TTC549 (cell line): ENCODE measurements at regions not wholly inside any gene's neighbourhood (a gene's known extent, or its start where the extent isn't known, plus 50 kb on each side); places are given as distances from the start of the nearest gene placed in this dataset.
"Not testable (repeated sequence)": the region's sequence is repeated elsewhere in the genome, so short reads cannot be mapped to it uniquely, and the experiment has no call there.

Experiments used
- FAIRE-seq: peaks from 2 replicates; lab custom pipeline; 2012; peaks lifted over from hg19 to GRCh38; lab: Jason Lieb, UNC

DNA sequence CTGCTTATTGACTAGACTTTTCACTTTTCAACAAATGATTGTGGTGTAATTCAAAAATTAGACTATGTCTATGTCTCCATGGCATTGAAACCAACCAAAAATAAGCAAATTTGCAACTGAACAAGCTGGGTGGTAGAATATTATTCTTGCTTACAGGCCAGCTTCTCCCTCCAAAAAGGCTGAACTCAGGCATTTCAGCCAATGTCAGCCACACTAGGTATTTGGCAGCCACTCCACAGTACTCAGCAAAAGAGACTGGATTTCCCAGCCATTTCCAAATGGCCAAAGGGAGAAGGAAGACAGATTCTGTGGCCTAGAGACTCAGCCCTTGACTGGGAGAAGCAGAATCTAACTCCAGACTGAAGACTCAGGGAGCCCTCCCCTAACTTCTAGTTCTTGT is 121.8 kb upstream of the IRX5 start:
- no peak for FAIRE-seq

DNA sequence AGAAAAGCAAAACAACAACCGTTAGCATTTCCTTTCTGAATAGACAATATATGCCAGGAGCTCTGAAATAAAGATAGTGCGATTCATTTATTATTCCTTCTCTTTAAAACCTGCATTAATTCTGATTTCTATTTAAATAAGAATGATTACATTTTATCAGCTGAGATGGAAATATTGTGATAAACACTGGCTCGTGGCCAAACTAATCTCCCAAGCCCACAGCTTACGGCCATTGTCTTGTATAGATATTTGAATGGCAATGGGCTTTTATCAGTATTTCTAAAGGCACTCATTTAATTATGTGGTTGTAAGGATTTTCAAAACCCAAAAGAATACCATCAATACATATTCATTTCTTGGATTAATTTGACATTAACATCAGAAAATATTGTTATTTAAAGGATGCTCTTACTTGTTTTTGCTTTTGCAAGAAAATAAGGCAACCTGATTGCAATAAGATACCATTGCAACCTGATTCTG is 123.7 kb upstream of the IRX5 start:
- FAIRE-seq = no peak

DNA sequence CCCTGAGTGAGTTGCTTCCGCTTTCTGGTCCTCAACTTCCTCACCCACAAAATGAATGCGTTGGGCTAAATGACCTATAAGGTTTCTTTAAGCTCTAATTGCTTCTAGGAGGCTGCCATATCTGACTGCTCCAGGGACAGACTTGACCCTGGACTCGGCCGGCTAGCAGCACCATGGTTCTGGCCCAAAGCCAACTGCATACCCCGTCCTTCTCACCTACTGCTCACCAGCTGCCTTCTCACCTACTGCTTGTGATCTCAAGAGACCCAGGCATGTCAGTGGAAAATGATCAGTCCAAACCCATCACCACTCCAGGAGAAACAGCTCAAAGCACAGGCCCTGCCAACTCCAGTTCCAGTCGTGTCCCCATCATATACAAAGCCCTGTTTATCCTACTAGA is 124.3 kb upstream of the IRX5 start:
- no peak for FAIRE-seq

DNA sequence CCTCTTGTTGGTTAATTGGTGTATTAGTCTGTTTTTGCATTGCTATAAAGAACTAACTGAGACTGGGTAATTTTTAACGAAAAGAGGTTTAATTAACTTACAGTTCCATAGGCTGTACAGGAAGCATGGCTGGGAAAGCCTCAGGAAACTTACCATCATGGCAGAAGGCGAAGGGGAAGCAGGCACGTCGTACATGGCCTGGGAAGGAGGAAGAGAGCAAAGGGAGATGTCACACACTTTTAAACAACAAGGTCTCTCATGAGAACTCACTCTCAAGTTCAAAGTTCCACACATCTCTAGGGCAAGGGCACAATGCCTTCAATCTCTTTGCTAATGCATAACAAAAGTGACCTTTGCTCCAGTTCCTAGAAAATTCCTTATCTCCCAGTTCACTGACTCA is 125.0 kb upstream of the IRX5 start:
- no peak for FAIRE-seq

DNA sequence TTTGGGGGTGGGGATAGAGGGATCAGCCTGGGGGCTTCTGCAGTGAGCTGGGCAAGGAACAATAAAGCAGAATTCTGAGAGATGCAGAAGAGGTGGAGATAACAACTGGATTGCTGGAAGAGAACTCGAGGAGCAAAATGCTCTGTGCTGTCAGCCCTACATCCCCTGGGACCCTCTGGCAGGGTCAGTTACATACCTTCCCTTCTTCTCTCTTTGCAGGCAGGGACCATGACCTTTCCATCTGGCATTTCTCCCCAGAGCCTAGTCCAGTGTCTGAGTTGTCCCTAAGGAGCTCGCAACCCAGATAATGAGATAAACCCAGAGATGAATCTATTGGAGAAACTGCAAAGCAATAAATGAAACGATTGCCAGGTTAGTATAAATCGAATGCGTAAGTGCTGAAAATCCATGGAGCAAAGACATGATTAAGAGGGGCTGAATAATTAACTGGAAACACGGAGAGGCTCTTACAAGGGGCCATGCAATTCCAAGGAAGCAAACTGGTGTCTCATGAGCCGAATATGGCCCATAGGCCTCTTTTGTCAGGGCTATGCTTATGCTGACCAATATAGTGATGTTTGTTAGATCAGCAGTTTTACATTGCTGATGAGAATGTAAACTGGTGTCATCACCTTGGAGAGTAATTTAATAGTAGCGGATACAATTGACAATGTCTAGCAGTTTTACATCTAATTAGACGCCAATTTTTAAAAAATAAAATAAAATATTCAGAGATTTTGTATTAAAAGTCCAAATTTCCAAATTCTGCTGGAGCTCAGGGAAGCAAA is 129.4 kb upstream of the IRX5 start:
- no peak for FAIRE-seq

DNA sequence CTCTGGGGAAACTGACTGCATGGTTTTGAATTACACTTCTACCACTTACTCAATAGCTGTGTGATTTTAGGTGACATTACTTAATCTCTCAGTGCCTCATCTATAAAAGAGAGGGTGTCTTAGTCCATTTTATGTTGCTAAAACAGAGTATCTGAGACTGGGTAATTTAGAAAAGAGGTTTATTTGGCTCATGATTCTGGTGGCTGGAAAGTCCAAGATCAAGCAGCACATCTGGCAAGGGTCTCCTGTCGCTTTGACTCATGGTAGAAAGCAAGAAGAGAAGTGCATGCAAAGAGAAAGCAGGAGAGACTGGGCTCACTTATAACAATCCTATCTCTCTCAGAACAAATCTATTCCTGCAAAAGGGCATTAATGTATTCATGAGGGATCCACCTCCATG is 132.4 kb upstream of the IRX5 start:
- FAIRE-seq = no peak

DNA sequence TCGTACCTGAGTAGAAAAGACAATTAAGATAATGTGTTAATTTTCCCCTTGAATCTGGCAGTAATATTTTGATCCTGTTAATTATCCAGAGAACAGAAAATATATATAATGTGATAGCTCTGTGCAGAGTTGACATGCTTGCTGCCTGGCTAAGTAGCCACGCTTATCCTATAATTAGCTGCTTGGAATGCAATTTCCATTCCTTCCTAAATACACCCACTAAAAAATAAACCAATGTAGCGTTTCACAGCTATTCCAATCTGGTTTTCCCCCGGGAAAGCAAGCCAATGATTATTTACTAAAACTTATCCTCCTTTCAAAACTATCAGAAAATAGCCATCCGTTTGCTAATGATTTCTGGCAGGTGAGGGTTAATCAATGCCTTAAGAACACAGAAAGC is 134.5 kb upstream of the IRX5 start:
- FAIRE-seq = no peak

DNA sequence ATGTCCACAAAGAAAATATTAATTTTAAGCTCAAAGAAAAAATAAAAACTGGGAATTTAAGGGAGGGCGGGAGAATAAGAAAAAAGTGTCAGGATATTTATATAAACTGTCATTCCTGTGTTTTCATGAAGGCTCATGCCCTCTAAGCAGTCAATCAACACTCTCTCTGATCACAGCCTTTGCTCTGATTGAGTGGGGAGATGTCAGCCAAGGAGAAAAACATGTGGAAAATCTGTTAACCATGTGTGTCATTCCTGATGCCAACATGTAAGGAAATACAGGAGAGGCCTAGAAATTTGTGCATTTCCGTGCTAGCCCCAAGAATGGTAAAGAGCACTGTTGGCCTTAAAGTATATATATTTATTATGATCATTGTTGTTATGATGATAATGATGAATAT is 137.9 kb upstream of the IRX5 start:
- FAIRE-seq = no peak

DNA sequence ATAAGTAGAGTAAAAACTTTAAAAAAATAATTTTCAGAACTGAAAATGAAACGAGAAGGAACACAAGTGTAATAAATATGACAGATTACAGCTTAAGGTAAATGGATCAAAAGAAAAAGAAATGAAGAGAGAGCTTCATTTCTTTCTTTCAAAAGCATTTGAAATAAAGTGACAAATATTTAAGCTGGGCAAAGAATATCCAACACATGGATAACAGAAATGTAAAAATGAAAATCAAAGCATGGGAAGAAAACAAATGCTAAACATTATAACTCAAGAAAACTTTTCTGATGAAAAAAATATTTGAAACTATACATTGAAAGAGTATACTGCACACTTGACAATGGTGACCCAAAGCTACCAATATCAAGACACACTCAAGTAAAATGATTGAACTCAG is 143.6 kb upstream of the IRX5 start:
- FAIRE-seq = no peak

DNA sequence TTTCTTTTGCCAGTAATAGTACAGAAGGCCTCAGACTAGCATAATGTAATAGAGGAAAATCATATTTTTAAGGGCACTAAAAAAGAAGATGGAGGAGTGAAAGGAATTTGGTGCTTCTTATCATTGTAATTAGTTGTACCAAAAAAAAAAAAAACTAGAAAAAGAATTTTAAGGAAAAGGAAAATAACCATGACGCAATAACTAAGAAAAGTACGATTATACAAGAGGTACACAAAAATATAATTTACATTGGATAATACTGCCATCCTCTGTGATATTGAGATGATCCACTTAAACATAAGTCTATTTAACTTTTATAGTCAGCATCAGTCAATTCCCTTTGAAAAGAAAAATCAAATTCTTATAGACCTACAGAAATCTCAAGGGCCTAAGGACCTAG is 146.7 kb upstream of the IRX5 start:
- no peak for FAIRE-seq

DNA sequence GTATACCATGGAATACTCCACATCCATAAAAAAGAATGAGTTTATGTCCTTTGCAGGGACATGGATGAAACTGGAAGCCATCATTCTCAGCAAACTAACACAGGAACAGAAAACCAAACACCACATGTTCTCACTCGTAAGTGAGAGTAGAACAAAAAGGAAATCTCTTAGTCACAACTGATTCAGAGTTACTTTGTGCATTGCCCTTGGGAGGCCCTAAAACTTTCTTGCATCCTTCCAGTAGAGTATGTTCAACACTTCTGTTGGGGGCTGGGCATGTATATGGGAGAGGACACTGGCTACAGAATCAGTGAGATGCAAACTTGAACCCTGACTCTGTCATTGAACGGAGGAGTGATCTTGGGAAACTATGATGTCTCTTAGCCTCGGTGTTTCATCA is 147.4 kb upstream of the IRX5 start:
- no peak for FAIRE-seq

DNA sequence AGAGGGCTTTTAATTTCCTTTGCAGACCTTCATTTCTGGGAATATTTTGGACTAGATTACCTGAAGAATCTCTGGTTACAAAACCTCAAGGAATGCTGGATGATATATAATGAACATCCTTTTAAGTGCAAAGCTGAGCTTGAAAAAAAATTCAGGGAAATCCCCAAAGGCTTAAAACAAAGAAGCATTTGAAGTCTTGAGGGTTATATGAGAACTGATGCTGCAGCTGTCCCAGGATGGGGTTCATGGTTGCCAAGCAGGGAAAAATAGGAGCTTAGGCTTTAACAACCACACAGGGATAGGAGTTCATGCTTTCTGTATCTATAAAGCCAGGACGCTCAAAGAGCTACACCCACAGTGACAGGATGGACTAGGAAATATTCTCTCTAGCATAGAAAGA is 150.4 kb upstream of the IRX5 start:
- no peak for FAIRE-seq

DNA sequence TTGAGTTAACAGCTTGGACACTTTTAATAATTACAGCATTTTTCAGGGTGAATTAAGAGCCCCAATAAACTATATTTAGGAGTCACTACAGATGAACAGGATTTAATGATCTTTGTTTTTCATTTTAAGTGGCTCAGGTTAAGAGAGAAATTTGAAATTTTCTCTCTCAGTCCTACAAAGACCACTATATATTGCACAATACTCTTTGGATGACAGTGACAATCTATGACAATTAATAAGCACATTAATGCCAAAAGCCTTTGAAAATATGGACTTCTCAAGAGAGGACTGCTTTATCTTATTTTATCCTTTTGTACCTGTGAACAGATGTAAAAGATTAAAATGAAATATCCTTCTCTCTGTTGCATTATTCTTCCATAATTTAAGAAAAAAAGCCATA is 151.1 kb upstream of the IRX5 start:
- no peak for FAIRE-seq

DNA sequence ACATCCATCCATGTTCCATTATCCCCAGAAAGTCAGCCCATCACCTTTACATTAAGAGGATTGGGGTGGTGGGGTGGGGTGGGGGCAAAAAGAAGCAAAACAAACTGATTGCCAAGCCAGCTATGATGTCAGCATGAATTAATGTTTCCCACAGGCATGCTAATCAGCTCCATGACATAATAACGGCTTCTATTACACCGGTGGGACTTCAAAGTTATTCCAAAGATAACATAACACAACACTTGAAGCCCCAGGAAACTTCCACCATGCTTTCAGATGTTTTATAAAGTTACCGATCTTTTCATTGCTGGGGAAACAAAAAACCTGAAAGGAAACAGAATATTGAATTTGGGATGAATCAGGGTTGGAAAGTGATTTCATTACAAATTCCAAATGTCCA is 155.9 kb upstream of the IRX5 start:
- FAIRE-seq = no peak

DNA sequence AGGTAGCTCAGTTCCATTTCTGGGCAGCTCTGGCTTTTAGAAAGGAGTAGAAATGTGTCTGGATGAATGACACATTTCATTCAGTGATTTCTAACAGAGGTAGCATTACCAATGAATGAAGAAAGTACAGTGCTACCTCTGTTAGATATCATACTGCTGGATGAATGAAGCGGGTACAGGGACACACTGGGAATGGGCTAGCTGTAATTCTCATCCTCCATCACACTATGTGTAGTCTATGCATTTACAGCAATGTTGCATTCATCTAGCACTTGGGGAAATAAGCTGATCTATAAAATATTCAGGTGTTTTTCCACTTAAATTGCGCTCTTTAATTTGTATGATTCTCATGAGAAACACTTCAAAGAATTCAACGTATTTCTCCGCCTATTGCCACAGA is 158.3 kb upstream of the IRX5 start:
- FAIRE-seq = no peak

DNA sequence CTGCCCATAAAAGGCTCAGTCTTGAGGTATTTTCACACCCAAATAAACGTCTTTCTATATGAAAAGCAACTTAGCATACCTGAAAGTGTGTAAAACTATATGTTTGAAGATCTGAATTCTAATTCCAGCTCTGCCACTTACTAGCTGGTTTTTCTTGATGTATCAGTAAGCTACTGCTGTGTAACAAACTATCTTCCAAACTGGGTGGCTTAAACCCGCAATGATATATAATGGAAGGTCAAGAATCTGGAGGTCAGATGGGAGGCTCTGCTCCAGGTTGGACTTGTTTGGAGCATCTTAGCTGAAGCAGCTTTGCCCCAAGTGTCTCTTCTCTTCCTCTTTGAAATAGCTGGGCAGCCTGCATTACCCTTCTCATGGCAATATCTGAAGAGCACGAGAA is 164.3 kb upstream of the IRX5 start:
- FAIRE-seq = no peak

DNA sequence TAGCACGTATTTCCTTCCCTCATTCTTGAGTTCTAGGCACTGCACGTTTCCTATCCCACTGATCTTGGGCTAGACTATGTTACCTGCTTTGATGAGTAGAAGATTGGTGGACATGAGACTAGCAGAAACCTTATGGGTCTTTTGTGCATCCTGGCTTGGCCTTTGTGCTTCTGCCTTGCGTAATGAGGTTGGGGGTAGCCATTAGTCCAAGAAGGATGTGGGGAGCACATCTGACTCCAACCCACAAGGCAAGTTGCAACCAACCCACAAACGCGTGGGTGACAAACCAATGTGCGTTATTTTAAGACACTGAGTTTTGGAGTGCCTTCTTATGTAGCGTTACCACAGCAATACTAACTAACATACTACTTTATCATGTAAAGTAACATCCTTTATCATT is 180.4 kb upstream of the IRX5 start:
- no peak for FAIRE-seq

DNA sequence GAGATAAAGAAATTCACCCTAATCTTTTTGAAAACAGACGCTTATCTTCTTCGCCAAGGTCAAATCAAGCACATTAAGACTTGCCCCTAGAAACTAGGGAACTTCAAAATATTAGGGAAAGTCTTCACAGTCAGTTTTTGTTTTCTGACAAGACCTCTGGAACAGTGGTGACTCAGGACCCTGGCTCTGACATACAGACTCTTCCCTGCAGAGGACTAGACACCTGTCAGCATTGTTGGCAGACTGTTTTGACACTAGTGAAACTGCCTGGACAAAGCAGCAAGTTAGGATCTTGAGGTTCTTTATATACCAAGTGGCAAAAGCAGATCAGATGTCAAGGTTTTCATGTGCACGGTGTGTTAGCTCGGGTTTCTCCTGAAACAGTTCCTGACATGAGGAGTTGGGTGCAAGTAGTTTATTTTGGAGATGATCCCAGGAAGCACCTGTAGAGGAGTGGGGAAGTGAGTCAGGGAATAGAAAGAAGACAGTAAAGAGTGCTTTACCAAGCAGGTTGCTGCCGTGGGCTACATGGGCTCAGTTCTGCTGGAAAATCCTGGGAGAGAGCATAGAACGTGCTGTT is 182.0 kb upstream of the IRX5 start:
- no peak for FAIRE-seq

DNA sequence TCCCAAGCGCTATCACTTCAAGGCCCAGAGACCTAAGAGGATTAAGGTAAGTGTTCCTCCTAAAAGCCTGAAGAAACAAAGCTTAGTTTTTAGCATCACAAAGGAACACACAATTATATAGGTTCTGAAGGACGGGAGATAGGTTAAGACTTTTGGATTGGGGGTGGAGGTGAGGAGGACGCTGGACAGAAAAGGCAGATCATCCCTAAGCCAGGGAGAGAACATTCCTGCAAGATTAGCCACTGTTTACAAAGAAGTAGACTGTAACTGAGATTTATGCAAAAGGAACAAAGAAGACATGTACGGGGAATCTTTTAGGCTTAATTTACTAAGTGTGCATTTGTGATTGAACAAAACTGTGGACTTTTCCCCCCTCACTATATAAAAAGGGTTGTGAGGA is 184.1 kb upstream of the IRX5 start:
- no peak for FAIRE-seq

DNA sequence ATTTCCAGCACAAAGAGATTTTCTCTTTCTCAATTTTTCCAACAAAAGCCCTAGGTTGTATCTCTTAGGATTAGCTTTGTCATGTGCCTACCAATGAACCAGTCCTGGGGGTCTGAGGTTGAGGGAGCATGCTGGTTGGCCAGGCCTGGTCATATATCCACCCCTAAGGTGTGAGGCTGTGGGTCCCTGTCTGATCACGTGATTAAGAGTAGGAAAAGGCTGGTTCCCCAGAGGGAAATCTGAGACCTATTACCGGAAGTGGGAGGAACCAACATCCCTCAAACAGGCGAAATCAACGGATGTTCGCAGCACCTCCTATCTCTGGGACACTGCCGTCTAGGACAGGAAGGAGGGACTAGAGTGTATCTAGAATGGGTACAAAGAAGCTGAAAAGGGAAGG is 185.7 kb upstream of the IRX5 start:
- FAIRE-seq = no peak

DNA sequence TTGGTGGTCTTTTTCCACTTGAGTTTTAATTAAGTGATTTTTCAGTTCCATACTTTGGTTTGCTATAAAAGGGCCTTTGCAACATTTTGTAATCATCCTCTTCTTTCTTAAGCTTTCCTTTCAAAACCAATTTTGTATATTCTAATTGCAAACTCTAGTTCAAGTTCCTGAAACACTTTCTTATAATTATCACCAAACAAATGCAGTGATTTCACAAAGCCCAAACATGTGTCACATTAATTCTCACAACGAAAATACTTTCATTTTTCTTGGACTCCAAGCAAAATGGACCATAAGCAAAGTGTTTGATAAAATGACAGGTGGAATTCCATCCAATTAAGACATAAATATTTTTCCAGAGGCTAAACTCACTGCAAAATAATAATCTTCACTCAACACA is 188.2 kb upstream of the IRX5 start:
- no peak for FAIRE-seq

DNA sequence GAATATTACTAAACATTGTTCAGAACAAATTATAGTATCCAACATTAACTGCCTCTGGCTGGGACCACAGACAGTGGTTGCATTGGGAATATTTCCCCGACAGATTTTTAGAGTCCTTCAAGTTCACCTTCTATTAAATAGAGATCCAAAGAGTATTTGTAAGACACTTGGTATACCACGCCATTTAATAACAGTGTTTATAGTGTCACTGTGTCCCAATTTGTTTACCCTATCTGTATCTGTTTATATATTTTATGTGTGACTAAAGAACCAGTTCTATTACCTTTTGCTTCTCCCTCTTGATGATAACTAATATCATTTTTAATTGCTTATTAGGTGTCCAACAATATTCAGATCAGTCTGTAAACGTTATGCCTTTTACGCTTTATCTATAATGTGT is 191.3 kb upstream of the IRX5 start:
- FAIRE-seq = no peak

DNA sequence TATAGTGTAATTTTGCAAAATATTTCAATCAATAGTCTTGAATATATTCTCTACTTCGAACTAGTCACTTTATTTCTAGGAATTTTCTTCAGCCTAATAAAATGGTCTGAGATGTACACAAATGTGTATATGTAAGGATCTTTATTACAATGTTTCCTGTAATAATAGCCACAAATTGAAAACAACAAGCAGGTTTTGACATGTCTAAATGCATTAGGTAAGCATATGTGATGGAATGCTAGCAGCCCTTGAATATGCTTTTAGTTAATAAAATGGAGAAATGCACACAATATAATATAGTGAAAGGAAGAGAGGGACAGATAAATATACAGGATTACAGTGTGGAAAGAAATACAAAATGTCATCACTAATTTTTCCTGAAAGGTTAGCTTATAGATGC is 196.5 kb upstream of the IRX5 start:
- no peak for FAIRE-seq

DNA sequence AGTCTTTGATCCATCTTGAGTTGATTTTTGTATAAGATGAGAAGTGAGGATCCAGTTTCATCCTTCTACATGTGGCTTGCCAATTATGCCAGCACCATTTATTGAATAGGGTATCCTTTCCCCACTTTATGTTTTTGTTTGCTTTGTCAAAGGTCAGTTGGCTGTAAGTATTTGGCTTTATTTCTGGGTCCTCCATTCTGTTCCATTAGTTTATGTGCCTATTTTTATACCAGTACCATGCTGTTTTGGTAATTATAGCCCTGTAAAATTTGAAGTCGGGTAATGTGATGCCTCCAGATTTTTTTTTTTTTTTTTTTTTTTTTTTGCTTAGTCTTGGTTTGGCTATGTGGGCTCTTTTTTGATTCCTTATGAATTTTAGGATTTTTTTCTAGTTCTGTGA is 203.0 kb upstream of the IRX5 start:
- not testable (repeated sequence) for FAIRE-seq
